ENCODE measurements at regions not wholly inside any gene's neighbourhood (a gene's known extent, or its start where the extent isn't known, plus 50 kb on each side); places are given as distances from the start of the nearest gene placed in this dataset.

- Histone ChIP-seq H3K4me1 (ENCODE audit: control insufficient read depth, insufficient read depth, low read length) (no peaks in the 10 kb centered on the region), H3K27ac (ENCODE audit: low read depth, low read length) (no peak overlapping the region), H3K4me3 (ENCODE audit: low read length) (no peak overlapping the region), H3K9me3 (ENCODE audit: control insufficient read depth, low read length) (no peaks in the 10 kb centered on the region), H3K27me3 (ENCODE audit: control insufficient read depth, insufficient read depth, low read length, poor library complexity, severe bottlenecking) (no peaks in the 10 kb centered on the region), H3K36me3 (ENCODE audit: control insufficient read depth, insufficient read depth, low read length) (no peaks in the 10 kb centered on the region), H3K9ac (ENCODE audit: extremely low read depth, low read length, poor library complexity, severe bottlenecking) (no peak overlapping the region)
- TF ChIP-seq, protein P1, sequence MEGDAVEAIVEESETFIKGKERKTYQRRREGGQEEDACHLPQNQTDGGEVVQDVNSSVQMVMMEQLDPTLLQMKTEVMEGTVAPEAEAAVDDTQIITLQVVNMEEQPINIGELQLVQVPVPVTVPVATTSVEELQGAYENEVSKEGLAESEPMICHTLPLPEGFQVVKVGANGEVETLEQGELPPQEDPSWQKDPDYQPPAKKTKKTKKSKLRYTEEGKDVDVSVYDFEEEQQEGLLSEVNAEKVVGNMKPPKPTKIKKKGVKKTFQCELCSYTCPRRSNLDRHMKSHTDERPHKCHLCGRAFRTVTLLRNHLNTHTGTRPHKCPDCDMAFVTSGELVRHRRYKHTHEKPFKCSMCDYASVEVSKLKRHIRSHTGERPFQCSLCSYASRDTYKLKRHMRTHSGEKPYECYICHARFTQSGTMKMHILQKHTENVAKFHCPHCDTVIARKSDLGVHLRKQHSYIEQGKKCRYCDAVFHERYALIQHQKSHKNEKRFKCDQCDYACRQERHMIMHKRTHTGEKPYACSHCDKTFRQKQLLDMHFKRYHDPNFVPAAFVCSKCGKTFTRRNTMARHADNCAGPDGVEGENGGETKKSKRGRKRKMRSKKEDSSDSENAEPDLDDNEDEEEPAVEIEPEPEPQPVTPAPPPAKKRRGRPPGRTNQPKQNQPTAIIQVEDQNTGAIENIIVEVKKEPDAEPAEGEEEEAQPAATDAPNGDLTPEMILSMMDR (conservative IDR thresholded peaks at IDR 0.05): no peak
- DNase-seq: no peak
- no peak overlapping the region for H3K4me3 Mint-ChIP-seq
- H3K9me3 Mint-ChIP-seq: no peaks in the 10 kb centered on the region
- H3K27me3 Mint-ChIP-seq (ENCODE audit: insufficient read depth): no peaks in the 10 kb centered on the region
- WGBS, 2 experiments (ENCODE audit: insufficient coverage in 1 of 2, insufficient read length in 1 of 2): no CpG with 5 or more reads among the region's 1 CpG
- H3K27ac Mint-ChIP-seq: no peak overlapping the region
- no peaks in the 10 kb centered on the region for H3K36me3 Mint-ChIP-seq (ENCODE audit: low read depth)
- H3K4me1 Mint-ChIP-seq: peaks cover 2% of the 10 kb centered on the region
Measured at GRCh38 chrX:20746690-20747089, 480.0 kb upstream of the RPS6KA3 start.

- Mint-ChIP-seq H3K27ac (no peak overlapping the region), H3K27me3 (ENCODE audit: insufficient read depth) (no peaks in the 10 kb centered on the region), H3K36me3 (ENCODE audit: low read depth) (no peaks in the 10 kb centered on the region), H3K4me3 (no peak overlapping the region), H3K9me3 (no peaks in the 10 kb centered on the region), H3K4me1 (peaks cover 3% of the 10 kb centered on the region)
- Histone ChIP-seq H3K27ac (ENCODE audit: low read depth, low read length) (no peak overlapping the region), H3K9ac (ENCODE audit: extremely low read depth, low read length, poor library complexity, severe bottlenecking) (no peak overlapping the region), H3K9me3 (ENCODE audit: control insufficient read depth, low read length) (no peaks in the 10 kb centered on the region), H3K4me1 (ENCODE audit: control insufficient read depth, insufficient read depth, low read length) (no peaks in the 10 kb centered on the region), H3K4me3 (ENCODE audit: low read length) (no peak overlapping the region), H3K27me3 (ENCODE audit: control insufficient read depth, insufficient read depth, low read length, poor library complexity, severe bottlenecking) (no peaks in the 10 kb centered on the region), H3K36me3 (ENCODE audit: control insufficient read depth, insufficient read depth, low read length) (no peaks in the 10 kb centered on the region)
- TF ChIP-seq, protein P1 (conservative IDR thresholded peaks at IDR 0.05): no peak
- no peak for DNase-seq
- WGBS, 2 experiments (ENCODE audit: insufficient coverage in 1 of 2, insufficient read length in 1 of 2): 94% methylated on average over 2 of the region's 2 CpGs; no CpG with 5 or more reads in 1 of the 2 experiments
Measured at GRCh38 chrX:20743046-20743445, 476.3 kb upstream of the RPS6KA3 start.

DNA sequence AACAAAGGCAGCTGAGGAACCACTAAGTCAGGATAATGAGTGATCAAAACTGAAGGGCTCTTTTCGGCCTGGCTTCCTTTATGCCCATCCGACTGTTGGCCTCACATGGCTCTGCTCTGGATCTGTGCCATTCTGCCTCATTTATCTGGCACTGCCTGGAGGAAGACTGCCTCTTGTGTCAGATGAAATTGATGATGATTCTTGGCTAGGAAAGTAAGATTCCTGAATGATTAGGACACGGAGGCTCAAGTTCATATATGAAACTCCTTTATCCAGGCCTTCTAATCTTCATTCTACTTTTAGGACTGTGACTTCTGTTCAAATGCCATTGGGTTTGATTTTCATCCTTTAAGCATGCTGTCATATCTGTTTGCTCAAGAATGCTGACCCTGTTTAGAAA is 475.4 kb upstream of the RPS6KA3 start:
- no peaks in the 10 kb centered on the region for H3K9me3 ChIP-seq (ENCODE audit: control insufficient read depth, low read length)
- DNase-seq: no peak
- TF ChIP-seq, protein P1 (conservative IDR thresholded peaks at IDR 0.05): no peak
- peaks cover 3% of the 10 kb centered on the region for H3K4me1 Mint-ChIP-seq
- no peaks in the 10 kb centered on the region for H3K36me3 Mint-ChIP-seq (ENCODE audit: low read depth)
- no peak overlapping the region for H3K4me3 Mint-ChIP-seq
- H3K27me3 Mint-ChIP-seq (ENCODE audit: insufficient read depth): no peaks in the 10 kb centered on the region
- H3K4me1 ChIP-seq (ENCODE audit: control insufficient read depth, insufficient read depth, low read length): no peaks in the 10 kb centered on the region
- H3K27ac ChIP-seq (ENCODE audit: low read depth, low read length): no peak overlapping the region
- H3K9ac ChIP-seq (ENCODE audit: extremely low read depth, low read length, poor library complexity, severe bottlenecking): no peak overlapping the region
- H3K27ac Mint-ChIP-seq: no peak overlapping the region
- WGBS, 2 experiments (ENCODE audit: insufficient coverage in 1 of 2, insufficient read length in 1 of 2): 97% methylated on average over 3 of the region's 3 CpGs; no CpG with 5 or more reads in 1 of the 2 experiments
- H3K27me3 ChIP-seq (ENCODE audit: control insufficient read depth, insufficient read depth, low read length, poor library complexity, severe bottlenecking): no peaks in the 10 kb centered on the region
- H3K4me3 ChIP-seq (ENCODE audit: low read length): no peak overlapping the region
- no peaks in the 10 kb centered on the region for H3K36me3 ChIP-seq (ENCODE audit: control insufficient read depth, insufficient read depth, low read length)
- no peaks in the 10 kb centered on the region for H3K9me3 Mint-ChIP-seq
